WI38 (cell line): ENCODE measurements at regions not wholly inside any gene's neighbourhood (a gene's known extent, or its start where the extent isn't known, plus 50 kb on each side); places are given as distances from the start of the nearest gene placed in this dataset.
"Not testable (repeated sequence)": the region's sequence is repeated elsewhere in the genome, so short reads cannot be mapped to it uniquely, and the experiment has no call there.

Source experiments
- H3K4me3 ChIP-seq: 2 replicates; pipeline ENCODE4 v1.5.1; 2011; ENCODE audit warnings: low read depth, mild to moderate bottlenecking, control low read depth, low read length
- TF ChIP-seq, protein P1 (sequence below): IDR thresholded peaks from 2 replicates; pipeline ENCODE4 v1.5.1; 2012; ENCODE audit warnings: low read depth, mild to moderate bottlenecking, control low read depth, low read length

DNA sequence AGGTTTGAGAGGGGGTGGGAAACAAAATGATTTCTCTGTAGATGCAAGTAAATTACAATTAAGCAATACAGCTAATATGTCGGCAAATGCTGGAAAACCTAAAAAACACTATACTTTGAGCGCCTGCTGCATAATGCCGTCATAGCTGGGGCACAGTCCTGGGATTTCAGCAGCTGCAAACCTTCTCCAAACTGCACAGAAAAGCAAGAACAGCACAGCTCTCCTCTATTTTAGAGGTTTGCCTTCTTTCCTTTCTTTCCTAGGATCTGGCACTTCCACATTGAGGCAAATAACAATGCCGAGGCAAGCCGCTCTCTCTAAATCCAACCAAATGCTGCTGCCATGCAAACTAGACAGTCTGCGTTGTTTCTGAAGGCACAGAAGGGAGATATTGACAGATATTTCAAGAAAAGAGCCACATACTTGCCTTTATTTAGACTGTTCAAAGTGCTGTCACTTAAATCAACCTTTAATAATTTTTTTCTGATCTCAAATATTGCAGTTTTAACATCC, 287.1 kb upstream of the G2E3 start:
- TF ChIP-seq, protein P1, sequence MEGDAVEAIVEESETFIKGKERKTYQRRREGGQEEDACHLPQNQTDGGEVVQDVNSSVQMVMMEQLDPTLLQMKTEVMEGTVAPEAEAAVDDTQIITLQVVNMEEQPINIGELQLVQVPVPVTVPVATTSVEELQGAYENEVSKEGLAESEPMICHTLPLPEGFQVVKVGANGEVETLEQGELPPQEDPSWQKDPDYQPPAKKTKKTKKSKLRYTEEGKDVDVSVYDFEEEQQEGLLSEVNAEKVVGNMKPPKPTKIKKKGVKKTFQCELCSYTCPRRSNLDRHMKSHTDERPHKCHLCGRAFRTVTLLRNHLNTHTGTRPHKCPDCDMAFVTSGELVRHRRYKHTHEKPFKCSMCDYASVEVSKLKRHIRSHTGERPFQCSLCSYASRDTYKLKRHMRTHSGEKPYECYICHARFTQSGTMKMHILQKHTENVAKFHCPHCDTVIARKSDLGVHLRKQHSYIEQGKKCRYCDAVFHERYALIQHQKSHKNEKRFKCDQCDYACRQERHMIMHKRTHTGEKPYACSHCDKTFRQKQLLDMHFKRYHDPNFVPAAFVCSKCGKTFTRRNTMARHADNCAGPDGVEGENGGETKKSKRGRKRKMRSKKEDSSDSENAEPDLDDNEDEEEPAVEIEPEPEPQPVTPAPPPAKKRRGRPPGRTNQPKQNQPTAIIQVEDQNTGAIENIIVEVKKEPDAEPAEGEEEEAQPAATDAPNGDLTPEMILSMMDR, result no peak
- H3K4me3 ChIP-seq, result no peak overlapping the region

- TF ChIP-seq, protein P1, result no peak
- no peak overlapping the region for H3K4me3 ChIP-seq
Observed at GRCh38 chr14:30272848-30273832, 285.8 kb upstream of the G2E3 start.

DNA sequence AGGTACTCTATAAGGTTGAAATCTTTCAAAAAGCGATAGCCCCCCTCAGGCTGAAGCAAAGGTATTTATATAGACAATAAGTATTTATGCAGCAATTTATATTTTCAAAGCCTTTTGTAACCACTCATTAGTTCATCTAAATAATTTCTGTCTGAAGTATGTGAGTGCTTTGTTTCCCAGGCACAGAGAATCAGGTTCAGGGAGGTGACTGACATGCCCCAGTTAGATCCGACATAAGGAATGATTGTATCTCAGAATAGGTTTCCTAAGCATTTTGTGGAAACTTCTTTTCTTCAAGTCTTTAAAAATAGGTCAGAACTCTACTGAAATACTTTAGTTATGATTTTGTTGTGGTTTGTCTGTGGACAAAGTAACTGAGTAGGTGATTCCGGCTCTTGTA, 283.4 kb upstream of the G2E3 start:
- TF ChIP-seq, protein P1, result no peak
- no peak overlapping the region for H3K4me3 ChIP-seq

DNA sequence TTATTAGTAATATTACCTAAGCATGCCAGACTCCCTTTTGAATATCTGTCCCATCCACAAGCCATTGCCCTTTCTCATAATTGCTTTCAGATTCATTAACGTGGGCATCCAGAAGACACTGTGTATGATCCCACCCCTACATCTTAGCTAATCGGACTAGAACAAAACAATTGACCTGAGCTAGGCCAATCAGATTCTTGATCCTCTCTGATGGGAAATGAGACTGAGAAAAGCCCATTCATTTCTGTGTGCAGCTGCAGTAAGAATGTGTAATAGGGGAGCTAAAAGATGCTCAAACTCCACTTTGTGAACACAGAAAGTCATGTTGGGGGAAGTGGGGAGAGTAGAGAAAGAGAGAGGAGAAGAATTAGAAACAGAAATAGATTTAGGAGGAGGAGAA, 281.7 kb upstream of the G2E3 start:
- TF ChIP-seq, protein P1, result no peak

GRCh38 chr14:30278856-30279255, 280.1 kb upstream of the G2E3 start:
- H3K4me3 ChIP-seq, result not testable (repeated sequence)

More for the DNA sequence above, 281.7 kb upstream of the G2E3 start:
- H3K4me3 ChIP-seq, result no peak overlapping the region

DNA sequence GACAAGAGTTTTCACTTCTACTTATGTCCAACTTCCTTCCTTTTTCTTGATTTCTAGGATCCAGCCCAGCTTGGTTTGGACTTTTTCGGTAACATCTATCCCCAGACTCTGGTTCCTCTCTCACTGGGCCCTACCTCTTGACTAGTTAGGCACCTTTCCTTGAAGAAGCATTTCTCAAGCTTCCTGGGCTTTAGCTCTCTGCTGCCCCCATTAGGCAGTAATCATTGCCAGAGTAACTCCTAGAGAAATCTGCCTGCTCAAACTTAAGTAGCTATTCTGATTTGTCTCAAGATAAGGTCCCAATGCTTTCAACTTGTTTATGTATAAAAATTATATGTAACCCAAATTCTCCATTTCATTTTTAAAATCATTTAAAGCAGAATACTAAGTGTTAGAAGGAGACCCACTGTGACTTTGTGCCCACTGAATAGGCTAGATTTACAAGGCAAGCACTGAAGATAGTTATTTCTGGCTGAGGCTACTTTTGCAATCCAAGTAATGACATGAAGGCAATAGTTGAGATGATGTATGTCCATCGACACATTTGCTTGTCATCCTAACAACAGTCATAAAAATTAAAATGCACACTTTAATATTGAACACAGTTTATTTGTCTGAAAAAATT, 275.0 kb upstream of the G2E3 start:
- TF ChIP-seq, protein P1, result peak; percentile 90
- H3K4me3 ChIP-seq, result no peak overlapping the region

GRCh38 chr14:30284808-30285207, 274.1 kb upstream of the G2E3 start:
- H3K4me3 ChIP-seq, result no peak overlapping the region
- TF ChIP-seq, protein P1, result no peak
